ENCODE measurements at regions not wholly inside any gene's neighbourhood (a gene's known extent, or its start where the extent isn't known, plus 50 kb on each side); places are given as distances from the start of the nearest gene placed in this dataset.
"Not testable (repeated sequence)": the region's sequence is repeated elsewhere in the genome, so short reads cannot be mapped to it uniquely, and the experiment has no call there.

DNA sequence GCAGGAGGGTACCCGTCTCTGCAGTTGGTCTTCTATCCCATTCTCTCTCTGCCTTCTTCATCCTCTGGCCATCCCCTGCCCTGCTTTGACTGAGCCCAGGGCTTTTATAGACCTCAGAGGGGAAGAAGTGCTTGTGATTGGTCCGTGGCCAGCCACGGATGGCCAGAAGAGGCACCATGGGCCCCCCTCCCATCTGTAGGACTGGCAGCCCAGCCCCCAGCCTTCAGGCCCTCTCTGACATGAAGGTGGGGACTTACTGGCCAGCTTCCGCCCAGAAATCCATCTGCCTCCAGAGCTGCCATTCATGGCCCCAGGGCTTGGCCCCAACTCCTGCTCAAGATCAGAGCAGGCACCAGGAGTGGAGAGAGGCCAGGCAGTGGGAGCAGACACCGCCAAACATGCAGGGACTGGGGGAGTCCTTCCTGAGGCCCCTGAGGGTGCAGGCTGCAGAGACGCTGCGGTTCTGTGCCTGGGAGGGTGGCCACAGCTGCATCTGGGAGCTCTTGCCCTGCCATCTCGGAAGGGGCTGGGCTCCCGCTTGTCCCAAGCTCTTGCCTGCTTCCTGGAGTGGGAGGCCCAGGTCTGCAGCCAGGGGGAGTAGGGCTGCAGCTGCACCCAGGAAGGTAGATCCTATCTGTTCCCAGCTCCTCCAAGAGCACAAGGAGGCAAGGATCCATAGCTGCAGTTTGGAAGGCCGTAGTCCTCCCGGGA is 698.6 kb upstream of the B3GALT2 start:
- no peak for DNase-seq

- DNase-seq = not testable (repeated sequence)
Observed at GRCh38 chr1:193877920-193878319, 691.5 kb upstream of the B3GALT2 start.

DNA sequence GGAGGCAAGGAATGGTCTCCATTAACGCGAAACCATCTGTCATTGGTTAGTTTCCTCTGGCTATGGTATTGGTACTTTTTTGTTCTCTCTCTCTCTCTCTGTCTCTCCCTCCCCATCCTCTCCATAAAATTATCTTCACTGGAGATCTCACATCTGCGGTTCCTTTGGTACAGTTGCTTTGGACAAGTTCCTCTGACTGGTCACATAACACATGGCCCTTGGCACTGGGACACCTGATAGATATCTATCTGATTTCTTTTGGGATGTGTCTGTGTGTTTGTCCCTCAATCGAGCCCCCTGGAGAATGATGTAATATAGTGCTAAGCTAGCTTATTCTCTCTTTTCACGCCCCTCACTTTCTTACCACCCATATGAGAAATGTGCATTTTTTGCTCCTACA is 682.0 kb upstream of the B3GALT2 start:
- DNase-seq = no peak

DNA sequence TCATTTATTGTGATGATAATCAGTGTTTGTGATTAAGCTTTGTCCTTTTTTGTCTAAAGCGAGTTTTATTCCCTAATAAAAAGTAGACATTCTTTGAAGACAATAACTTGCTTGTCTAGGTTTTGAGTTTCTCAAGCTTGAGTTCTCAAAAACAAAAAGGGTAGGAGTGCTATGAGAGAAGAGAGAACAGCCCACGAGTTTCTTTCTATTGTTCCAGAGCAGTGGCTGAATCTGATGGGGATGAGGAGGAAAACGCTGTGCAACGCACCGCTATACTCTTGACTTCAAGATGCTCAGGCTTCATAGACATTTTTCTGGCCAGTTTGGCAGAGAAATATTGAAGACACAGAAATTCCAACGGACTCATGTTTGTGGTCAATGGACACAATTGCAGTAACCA is 669.8 kb upstream of the B3GALT2 start:
- no peak for DNase-seq

DNA sequence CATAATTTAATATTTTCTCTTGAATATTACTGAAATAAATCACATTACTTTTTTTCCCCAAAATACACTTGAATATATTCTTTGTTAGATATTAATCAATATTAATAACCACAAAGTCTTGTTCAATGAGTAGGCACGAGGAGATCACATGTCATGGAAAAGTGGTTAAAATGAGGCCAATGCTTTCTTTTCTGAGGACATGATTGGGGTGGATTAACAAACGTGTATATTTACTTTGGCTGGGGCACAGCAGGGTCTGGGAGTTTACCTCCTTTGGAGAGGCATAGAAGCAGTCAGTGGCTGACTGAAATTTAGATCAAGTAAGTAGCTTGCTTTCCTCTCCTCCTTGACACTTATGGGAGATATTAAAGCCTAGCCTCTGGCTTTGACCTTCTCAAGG is 664.3 kb upstream of the B3GALT2 start:
- DNase-seq = no peak

GRCh38 chr1:193846876-193847604 is 660.6 kb upstream of the B3GALT2 start:
- DNase-seq = peak; percentile 50

DNA sequence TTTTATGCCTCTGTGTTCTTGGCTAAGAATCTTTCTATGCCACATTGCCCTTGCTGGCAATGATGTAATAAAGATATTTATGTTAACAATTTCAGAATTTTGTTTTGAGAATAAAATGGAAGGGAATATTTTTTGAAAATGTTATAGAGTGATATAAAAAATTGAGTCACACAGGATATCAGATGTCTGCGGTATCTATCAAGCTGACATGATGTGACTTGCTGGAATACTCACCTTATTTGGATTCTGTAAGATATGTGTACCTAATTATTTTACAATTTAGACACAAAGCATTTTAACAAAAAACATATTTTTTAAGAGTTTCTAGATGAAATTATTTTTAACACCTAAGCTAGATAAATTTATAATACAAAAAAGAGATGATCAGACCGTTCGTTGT is 660.0 kb upstream of the B3GALT2 start:
- no peak for DNase-seq

DNA sequence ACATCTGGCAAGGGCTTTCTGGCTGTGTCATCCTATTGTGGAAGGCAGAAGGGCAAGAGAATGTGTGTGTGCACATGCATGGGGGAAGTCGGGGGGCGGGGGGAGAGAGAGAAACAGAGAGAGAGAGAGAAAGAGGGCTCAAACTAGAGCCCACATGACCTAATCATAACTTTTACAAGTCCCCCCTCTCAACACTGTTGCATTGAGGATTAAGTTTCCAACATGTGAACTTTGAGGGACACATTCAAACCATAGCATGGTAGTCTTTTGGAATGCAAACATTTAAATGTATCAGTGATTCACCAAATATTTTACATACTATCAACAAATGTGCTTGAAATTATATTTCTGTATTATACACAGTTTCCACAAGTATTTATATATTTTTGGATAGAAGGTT is 655.4 kb upstream of the B3GALT2 start:
- peak; percentile 59 for DNase-seq

GRCh38 chr1:193831465-193831864 is 645.1 kb upstream of the B3GALT2 start:
- DNase-seq = no peak

DNA sequence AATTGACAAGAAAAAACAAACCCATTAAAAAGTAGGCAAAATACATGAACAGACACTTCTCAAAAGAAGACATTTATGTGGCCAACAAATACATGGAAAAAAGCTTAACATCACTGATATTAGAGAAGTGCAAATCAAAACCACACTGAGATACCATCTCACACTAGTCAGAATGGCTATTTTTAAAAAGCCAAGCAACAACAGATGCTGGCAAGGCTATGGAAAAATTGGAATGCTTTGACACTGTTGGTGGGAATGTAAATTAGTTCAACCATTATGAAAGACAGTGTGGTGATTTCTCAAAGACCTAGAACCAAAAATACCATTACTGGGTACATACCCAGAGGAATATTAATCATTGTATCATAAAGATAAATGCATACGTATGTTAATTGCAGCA is 641.1 kb upstream of the B3GALT2 start:
- DNase-seq = peak; percentile 40

GRCh38 chr1:193819376-193819775 is 633.0 kb upstream of the B3GALT2 start:
- DNase-seq = no peak

DNA sequence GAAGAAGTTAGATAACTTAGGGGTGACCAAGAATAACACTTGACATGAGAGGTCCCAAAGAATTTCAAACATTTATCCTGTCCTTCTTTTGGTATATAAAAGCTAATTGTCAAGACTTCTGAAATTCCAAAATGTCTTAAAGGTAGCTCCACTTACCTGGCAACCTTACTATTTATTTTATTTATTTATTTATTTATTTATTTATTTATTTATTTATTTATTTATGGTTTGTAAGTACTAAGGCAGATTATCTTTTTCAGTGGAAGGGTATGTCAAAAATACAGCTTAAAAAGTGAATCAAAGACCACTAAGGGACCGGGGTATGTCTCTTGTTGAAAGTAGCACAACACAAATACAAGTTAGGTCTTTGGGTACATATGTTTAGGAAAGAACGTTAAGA is 620.8 kb upstream of the B3GALT2 start:
- no peak for DNase-seq

DNA sequence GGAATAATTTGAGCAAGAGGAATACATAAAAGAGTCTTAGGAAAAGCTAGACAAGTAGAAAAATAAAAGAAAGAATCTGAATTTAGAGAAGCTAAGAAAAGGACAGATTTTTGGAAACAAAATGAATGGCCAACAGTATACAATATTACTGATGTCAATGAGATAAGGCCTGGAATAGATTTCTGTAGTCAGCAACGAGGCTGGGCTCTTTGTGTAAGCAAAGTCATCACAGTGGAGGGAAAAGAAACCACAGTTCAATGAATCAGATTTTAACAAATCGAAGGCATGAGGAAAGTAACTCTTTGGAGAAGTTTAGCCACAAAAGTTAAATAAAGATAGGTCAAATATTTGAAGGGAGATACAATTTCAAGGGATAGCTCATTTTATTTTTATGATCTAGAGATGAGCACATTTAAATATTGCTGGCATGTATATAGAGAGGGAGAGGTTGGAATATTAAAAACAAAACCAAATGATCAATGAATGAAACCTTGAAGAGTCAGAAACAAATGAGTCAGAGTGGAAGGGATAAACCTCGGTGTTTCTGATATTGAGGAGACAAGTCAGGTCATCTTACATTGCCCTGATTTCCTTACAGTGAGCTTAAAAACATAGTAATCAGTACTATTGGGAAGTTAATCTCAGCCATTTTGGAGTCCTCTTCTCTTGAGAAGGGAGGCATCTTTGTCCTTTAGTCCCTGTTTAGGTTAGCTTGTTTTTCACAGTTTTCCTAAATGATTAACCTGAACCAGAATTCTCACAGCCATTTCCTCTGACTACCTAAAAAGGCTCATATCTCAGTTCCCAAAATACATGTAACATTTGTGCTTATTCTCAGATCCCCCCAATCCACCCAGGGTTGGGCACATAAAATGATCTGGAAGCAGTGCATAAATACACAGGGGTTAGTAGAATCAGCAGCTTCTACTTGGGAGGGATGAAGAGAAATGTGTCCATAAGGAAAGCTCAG is 620.0 kb upstream of the B3GALT2 start:
- DNase-seq = no peak

DNA sequence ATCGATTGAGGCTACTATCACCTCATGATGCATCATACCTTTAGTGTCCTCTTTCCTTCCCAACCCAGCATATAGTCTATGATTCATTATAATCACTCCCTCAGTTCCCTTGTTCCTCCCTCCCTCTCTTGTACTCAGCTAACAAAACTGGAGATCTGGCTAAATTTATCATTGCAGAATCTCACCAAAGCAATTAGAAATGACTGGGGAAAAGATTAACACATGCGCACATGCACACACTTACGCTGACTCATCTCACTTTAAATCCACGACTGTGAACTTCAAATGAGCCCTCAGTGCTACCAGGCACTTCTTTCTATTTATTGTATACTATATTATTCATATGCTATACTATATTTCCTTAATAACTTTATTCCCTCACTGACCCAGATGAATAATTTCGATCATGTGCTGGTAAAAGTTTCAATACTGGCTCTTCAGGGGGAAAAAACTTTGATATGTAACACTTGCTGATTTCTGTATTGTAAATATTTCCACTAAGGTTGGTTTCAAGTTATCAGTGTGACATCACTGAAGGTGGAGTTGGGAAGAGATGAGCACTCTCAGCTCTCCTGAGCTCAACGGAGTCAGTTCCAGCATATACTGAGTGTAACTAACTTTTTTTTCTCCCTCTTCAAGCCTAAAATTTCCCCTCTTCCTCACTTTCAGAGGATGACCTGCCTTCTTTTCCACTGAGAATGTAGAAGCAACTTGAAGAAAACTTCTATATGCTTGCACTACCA is 613.7 kb upstream of the B3GALT2 start:
- DNase-seq = no peak

GRCh38 chr1:193799371-193799770 is 613.0 kb upstream of the B3GALT2 start:
- no peak for DNase-seq

GRCh38 chr1:193794239-193794638 is 607.8 kb upstream of the B3GALT2 start:
- no peak for DNase-seq

GRCh38 chr1:193791746-193792145 is 605.3 kb upstream of the B3GALT2 start:
- DNase-seq = no peak

- no peak for DNase-seq
Observed at GRCh38 chr1:193787061-193787460, 600.6 kb upstream of the B3GALT2 start.

DNA sequence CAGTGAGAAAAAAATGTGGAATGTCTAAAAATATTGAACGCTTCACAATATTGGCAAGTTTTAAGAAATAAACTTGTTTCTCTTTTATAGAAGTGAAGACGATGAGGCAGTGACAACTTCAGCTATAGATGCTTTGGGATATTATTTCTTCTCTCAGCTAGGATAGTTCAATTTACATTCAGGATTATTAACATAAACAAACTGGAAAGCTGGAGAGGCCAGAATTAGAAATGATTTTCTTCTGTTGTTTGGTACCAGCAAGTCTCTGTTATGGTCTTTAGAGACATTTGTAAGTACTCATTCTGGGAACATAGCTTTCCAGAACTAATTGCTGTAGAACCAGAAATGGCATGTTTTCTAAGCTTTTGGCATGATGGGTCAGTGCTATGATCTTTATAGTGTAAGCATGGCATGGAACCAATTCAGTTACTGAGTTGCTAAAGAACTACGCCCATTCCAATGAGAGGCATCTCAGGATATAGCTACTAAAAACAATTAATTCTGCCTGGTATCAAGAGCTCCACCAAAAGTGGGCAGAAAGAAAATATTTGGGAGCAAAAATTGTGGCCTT is 599.5 kb upstream of the B3GALT2 start:
- DNase-seq = no peak

GRCh38 chr1:193774536-193775323 is 588.3 kb upstream of the B3GALT2 start:
- no peak for DNase-seq

DNA sequence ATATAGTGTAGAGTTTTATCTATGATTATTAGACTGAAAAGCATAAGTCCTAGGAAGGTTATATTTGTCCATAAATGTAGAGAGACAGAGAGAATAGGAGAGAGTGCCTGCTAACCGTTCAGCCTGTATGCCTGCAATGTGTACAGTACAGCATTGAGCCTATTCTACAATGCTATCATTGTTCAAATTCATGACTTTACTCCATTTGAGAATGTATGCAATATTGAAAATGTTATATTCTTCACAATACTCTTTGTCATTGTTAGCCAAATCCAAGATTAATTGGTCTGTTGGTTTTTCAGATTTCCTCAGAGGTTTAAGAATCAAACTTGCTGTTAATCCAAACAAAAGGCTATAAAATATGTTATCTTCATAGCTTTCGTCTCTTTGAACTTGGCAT is 585.2 kb upstream of the B3GALT2 start:
- no peak for DNase-seq

Measured in fibroblast of skin of back (primary cell).